GM12892 (cell line): ENCODE measurements at regions not wholly inside any gene's neighbourhood (a gene's known extent, or its start where the extent isn't known, plus 50 kb on each side); places are given as distances from the start of the nearest gene placed in this dataset.

ENCODE experiments used
- DNase-seq: peaks from one replicate; pipeline ENCODE4 v3.0.0; 2011; ENCODE audit not compliant: insufficient read length
- FAIRE-seq: peaks from 2 replicates; lab custom pipeline; 2011; peaks lifted over from hg19 to GRCh38; lab: Jason Lieb, UNC
- POLR2A ChIP-seq: IDR thresholded peaks from 2 replicates; pipeline ENCODE4 v1.6.1; 2011; ENCODE audit warnings: low read depth, low read length, control low read depth
- POLR2AphosphoS5 ChIP-seq: IDR thresholded peaks from 2 replicates; pipeline ENCODE4 v1.6.1; 2011; ENCODE audit warnings: low read depth, low read length, control low read depth
- TAF1 ChIP-seq: IDR thresholded peaks from 2 replicates; pipeline ENCODE4 v1.6.1; 2011; ENCODE audit warnings: low read depth, mild to moderate bottlenecking, control low read depth, low read length, borderline replicate concordance

DNA sequence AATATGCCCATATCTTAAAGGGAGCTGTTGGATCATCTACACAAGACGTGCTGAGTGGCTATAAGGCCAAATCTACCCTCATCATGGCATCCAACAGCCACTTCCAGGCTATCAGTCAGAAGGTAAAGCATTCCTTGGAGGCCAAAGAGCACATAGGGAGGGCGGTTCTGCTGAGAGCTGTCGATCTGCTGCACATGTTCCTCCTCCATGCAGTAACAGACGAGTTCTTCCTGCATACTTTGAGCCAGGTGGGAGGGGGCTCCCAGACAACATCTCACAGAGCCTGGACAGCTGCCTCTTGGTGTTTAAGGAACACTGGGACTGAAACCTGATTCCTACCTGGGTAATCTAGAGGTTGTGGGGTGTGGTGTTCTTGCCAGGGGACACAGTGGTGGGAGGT is 93.3 kb upstream of the RAI14 start:
- TF ChIP-seq POLR2A (no peak), POLR2AphosphoS5 (no peak), TAF1 (no peak)
- FAIRE-seq (no peak), DNase-seq (no peak)

DNA sequence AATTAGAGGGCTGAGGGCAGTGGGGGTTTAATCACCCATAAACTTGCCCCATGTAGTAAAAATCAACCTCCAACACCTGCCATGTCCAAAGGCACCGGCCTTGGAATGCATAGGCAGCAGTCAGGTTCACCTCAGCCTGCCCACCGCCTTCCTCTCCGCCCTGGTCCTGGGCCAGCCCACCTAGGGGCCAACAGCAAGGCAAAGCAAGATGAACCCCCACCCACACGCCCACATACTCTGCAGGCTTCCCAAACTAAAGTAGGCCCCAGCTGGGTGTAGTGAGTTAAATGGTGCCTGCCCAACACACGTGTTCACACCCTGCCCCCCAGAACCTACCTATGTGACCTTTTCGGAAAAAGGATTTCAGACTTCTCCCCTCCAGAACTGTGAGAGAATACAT is 92.9 kb upstream of the RAI14 start:
- no peak for DNase-seq
- no peak for FAIRE-seq
- TF ChIP-seq TAF1: no peak
- TF ChIP-seq POLR2A: no peak
- no peak for TF ChIP-seq POLR2AphosphoS5

DNA sequence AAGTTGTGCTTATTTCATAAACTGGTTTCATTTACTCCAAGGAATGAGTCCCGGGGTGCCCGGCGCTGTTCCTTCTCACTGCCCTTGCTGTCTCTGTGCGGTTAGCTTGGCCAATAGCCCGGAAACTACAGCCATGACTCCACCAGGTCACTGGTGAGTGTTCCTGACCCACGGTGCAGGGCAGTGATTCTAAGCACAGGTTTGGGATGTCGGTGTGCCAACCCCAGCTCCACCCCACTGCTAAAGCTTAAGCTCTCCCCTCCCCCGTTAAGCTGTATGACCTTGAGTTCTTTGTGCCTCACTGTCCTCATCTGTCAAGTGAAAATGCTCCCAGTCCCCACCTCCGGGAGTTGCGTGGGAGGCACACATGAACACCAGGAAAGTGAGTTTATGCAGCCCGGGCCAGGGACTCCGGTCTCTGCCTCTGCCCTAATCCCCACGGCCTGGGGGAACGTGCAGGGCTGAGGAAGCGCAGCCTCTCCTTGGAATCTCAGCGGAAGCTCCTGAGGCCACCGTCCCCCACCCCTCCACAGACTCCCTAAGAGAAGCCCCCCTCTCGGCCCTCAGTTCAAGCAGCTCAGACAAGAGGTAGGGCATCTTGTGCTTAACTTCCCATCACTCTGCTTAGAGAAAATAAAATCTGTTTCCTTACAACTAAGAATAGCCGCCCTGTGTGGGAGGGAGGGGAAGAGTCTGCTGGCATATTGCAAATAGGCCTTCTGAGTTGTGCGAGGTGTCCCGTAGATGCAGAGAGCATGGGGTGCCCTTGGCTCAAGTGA is 92.0 kb upstream of the RAI14 start:
- FAIRE-seq (no peak), DNase-seq (no peak)
- no peak for TF ChIP-seq POLR2AphosphoS5
- TF ChIP-seq POLR2A: no peak

DNA sequence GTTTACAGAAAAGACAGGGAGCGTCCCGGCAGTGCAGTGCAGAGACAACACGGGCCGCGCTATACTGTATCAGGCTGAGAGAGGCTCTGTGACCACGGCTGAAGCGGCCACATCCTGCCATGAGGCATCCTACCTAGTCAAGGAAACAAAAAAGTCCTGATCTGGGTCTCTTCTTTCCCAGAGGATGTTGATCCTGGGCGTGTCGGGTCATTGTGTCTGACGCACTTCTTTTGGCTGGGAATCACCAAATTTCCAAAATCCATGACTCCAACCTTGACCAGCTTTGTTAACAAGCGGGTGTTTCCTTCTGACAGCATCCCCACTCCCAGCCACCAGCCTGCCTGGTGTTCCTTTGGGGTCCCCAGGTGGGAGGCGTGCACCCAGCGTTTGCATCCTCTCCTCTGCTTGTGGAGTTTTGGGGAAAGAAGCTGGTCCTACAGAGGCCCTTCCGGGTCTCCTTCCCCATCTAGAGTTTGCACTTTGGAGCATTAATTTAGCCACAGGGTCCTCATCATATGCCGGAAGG is 91.4 kb upstream of the RAI14 start:
- TF ChIP-seq TAF1 (no peak), POLR2AphosphoS5 (no peak), POLR2A (no peak)
- FAIRE-seq: no peak
- no peak for DNase-seq

DNA sequence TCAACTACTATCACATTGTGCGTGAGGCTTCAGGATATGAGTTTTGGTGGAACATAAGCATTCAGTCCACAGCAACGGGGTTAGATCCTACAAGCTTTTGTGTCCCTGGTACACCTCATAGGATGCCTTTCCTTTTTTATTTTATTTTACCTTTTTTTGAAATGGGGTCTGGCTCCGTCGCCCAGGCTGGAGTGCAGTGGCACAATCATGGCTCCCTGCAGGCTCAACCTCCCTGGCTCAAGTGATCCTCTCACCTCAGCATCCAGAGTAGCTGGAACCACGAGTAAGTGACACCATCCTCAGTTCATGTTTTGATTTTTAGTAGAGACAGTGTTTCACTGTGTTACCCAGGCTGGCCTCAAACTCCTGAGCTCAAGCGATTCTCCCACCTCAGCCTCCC is 86.0 kb upstream of the RAI14 start:
- no peak for FAIRE-seq
- DNase-seq: no peak
- TF ChIP-seq POLR2A: no peak
- TF ChIP-seq POLR2AphosphoS5: no peak
- no peak for TF ChIP-seq TAF1

DNA sequence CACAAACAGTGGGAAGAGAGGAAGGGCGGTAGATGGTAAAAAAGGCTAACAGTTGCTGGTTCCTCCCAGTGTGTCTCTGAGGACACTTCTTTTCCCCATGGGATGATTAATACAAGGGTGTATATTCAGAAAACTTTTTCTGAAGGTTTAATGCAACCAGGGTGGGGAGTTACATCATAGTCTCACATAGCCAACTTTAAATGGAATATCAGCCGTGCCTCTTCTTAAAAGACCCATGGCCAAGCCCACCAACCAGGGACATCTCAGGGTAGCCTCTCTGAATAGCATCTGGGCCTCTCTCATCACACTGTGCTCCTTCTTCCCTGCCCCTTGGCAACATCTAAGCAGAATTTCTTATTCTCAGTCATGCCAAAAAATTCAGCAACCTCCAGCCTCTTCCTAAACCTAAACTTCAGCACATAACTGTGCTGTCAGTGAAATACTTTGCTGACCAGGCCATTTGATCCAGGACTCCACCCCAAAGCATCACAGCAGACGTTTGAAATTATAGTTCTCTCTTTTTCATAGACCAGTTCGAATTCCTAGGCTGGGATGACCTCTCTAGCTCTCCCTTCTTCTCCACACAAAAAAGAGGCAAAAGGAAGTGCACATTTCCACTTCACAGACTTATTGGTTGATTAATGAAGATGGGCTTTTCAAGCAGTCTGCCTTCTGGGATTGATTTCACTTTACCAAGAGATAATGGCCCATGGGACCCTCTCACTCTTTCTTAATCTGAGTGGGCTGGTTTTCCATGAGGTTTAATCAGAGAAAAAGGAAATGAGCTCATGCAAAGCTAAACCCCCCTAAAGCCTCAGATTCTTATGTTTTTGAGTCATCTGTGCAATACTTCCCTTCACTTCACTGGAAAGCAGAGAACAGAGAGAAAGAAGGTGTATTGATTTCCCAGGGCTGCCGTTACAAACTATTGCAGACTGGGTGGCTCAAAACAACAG is 85.1 kb upstream of the RAI14 start:
- FAIRE-seq (no peak), DNase-seq (no peak)
- TF ChIP-seq TAF1: no peak
- no peak for TF ChIP-seq POLR2A
- TF ChIP-seq POLR2AphosphoS5: no peak

DNA sequence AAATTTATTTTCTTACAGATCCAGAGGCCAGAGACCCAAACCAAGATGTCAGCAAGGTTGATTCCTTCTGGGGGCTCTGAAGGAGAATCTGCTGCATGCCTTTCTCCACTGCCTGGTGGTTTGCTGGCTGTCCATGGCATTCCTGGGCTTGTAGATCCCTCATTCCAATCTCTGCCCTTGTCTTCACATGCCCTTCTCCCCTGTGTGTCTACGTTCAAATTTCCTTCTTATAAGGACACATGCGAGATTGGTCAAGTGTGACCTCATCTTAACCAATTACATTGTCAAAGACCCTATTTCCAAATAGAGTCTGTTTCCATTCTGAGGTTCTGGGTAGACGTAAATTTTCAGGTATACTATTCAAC is 84.5 kb upstream of the RAI14 start:
- no peak for TF ChIP-seq POLR2A
- TF ChIP-seq POLR2AphosphoS5: no peak
- TF ChIP-seq TAF1: no peak
- no peak for DNase-seq
- no peak for FAIRE-seq

DNA sequence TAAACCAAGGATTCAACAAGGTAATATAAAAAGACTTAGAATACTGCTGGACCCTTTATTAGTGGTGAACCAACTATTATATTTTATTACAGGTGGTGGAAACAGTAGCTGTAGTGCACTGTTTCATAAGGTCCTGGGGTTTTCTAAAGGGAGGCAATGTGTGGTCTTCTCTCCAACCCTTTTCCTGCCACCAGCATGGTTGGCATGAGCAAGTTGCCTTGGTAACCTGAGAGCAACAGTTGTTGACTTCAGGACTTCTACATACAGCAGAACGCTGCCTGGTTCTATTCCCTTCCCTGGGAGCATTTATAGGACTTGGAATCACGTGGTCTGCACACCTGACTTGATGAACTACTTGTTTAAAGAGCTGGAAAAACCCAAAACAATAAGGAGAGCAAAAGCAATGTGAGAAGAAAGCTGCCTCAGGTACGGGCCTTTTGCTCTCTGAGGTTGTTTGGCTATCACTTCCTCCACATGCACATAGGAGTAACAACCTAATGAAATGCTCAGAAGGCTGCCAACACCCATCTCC is 81.1 kb upstream of the RAI14 start:
- DNase-seq (no peak), FAIRE-seq (no peak)
- no peak for TF ChIP-seq POLR2AphosphoS5
- TF ChIP-seq POLR2A: no peak
- no peak for TF ChIP-seq TAF1

DNA sequence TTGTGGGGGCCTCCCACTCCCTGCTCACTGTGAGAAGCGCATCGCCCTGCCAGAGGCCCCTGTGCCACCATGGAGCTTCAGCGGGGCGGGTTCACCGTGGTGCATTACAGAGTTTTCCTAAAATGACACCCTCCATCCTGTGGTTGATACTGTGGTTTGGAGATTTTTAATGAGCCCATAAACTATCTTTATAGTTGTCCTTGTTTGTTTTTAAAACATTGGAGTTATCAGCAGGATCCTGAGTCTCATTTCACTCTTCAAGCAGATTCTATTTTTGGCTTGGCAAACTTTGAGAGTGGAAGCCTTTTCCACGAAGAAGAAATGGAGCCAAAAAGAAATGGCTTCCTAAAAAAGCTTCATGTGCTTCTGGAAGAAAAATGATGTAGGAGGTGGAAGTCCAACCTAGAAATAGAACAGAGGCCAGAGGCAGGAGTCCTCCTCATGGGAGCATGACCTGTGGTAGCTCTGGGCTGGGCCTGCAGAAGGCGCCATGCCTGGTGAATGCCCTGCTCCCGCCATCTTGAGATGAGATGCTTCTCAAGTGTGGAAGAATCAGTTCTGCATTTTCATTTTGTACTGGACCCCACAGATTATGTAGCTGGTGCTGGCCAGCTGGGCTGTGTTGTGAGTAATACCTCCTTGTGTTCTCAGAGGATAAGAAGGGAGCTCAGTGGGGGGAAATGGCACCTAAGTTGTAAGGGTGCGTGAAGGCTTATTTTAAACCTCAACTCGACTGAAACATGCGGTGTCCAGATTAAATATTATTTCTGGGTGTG is 79.0 kb upstream of the RAI14 start:
- TF ChIP-seq TAF1 (no peak), POLR2AphosphoS5 (no peak), POLR2A (no peak)
- FAIRE-seq: no peak

DNA sequence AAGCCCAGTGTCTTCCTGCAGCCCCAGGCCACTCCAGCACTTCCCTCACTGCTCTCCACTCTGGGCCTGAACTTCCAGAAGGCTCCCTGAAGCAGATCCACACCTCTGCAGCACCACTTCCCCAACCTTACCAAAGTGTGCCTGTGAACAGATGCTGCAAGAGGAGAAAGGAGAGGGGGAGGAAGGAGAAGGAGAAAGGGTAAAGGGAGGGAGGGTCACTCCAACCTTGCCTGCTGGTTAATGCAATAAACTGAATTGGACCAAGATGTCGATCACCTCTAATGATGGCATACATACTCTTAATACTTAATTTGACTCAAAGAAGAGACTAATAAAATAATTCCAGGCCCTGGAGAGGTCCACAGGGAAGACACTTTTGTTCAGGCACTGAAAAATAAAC is 77.2 kb upstream of the RAI14 start:
- no peak for FAIRE-seq
- no peak for DNase-seq

More for the DNA sequence above, 79.0 kb upstream of the RAI14 start:
- DNase-seq: no peak

DNA sequence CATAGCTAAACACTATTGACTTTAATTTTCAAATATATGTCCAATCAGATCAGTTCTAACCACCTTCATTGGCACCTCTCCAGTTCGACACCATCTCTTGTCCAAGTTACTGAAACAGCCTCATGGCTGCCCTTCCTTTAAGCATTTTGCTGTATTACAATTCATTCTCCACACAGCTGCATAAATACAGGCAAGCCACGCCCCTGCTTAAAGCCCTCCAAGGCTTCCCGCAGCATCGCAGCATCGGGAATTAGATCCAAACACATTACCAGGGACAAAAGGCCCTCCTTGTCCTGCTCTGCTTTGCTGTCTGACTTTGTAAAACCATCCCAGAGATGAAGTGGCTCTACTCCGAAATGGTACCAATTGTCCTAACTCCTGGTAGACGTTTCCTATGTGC is 75.1 kb upstream of the RAI14 start:
- FAIRE-seq (no peak), DNase-seq (no peak)
- TF ChIP-seq POLR2A: no peak
- no peak for TF ChIP-seq POLR2AphosphoS5
- no peak for TF ChIP-seq TAF1

More for the DNA sequence above, 77.2 kb upstream of the RAI14 start:
- TF ChIP-seq POLR2AphosphoS5 (no peak), TAF1 (no peak), POLR2A (no peak)
